GM23338 (cell line): ENCODE measurements at regions not wholly inside any gene's neighbourhood (a gene's known extent, or its start where the extent isn't known, plus 50 kb on each side); places are given as distances from the start of the nearest gene placed in this dataset.
"Not testable (repeated sequence)": the region's sequence is repeated elsewhere in the genome, so short reads cannot be mapped to it uniquely, and the experiment has no call there.

Experiments
- ATAC-seq: fragments of 200-7000 bp; cut with Tn5 transposase; 3 replicates; pipeline ENCODE4 v1.9.1; 2020
- DNase-seq: peaks from one replicate; pipeline ENCODE4 v3.0.0-alpha.2; 2015; ENCODE audit warnings: low spot score
- H2AFZ ChIP-seq: fragments of 200-600 bp; sonication (generic); 2 replicates; pipeline ENCODE4 v1.8.0; 2016; ENCODE audit warnings: antibody characterized with exemption, mild to moderate bottlenecking, moderate library complexity
- H3F3A ChIP-seq: fragments of 200-600 bp; sonication (generic); replicated peaks from 2 replicates; pipeline ENCODE4 v1.8.0; 2017; ENCODE audit warnings: antibody characterized with exemption, mixed run types, low read depth
- H3K27ac ChIP-seq: fragments of 200-600 bp; sonication (generic); 2 replicates; pipeline ENCODE4 v1.6.1; 2016; ENCODE audit warnings: low read depth
- H3K27me3 ChIP-seq: fragments of 200-600 bp; sonication (generic); 2 replicates; pipeline ENCODE4 v1.8.0; 2016; ENCODE audit warnings: mild to moderate bottlenecking, mixed run types, moderate library complexity; ENCODE audit not compliant: insufficient read depth
- H3K36me3 ChIP-seq: fragments of 200-600 bp; sonication (generic); 2 replicates; pipeline ENCODE4 v1.8.0; 2016; ENCODE audit warnings: mild to moderate bottlenecking; ENCODE audit not compliant: insufficient read depth
- H3K4me1 ChIP-seq: fragments of 200-600 bp; sonication (generic); 2 replicates; pipeline ENCODE4 v1.8.0; 2016; ENCODE audit warnings: mild to moderate bottlenecking, moderate library complexity; ENCODE audit not compliant: insufficient read depth
- H3K4me2 ChIP-seq: fragments of 200-600 bp; sonication (generic); 2 replicates; pipeline ENCODE4 v1.7.1; 2017; ENCODE audit warnings: mixed run types
- H3K4me3 ChIP-seq: fragments of 200-600 bp; sonication (generic); 2 replicates; pipeline ENCODE4 v1.6.1; 2016; ENCODE audit warnings: mixed run types
- H3K79me2 ChIP-seq: fragments of 200-600 bp; sonication (generic); replicated peaks from 2 replicates; pipeline ENCODE4 v1.8.0; 2017; ENCODE audit warnings: mild to moderate bottlenecking; ENCODE audit not compliant: insufficient read depth
- H3K9me2 ChIP-seq: fragments of 200-600 bp; sonication (generic); 2 replicates; pipeline ENCODE4 v1.8.0; 2017; ENCODE audit not compliant: insufficient read depth
- H4K20me1 ChIP-seq: fragments of 200-600 bp; sonication (generic); replicated peaks from 2 replicates; pipeline ENCODE4 v1.8.0; 2017; ENCODE audit warnings: mild to moderate bottlenecking; ENCODE audit not compliant: insufficient read depth
- H3K27ac Mint-ChIP-seq: 2 replicates; pipeline ENCODE4 v1.8.0; 2020; ENCODE audit warnings: inconsistent platforms, mild to moderate bottlenecking, moderate library complexity, mixed read lengths
- H3K27me3 Mint-ChIP-seq: 3 replicates; pipeline ENCODE4 v1.8.0; 2022; ENCODE audit warnings: low read depth, mild to moderate bottlenecking, moderate library complexity, mixed read lengths, inconsistent platforms; ENCODE audit not compliant: insufficient read depth, poor library complexity
- H3K36me3 Mint-ChIP-seq: 3 replicates; pipeline ENCODE4 v1.8.0; 2021; ENCODE audit warnings: low read depth, mild to moderate bottlenecking, inconsistent platforms, moderate library complexity, mixed read lengths
- H3K4me1 Mint-ChIP-seq: 3 replicates; pipeline ENCODE4 v1.8.0; 2020; ENCODE audit warnings: mild to moderate bottlenecking, inconsistent platforms, mixed read lengths
- H3K4me3 Mint-ChIP-seq: 3 replicates; pipeline ENCODE4 v1.8.0; 2021; ENCODE audit warnings: moderate library complexity, mild to moderate bottlenecking, inconsistent platforms, mixed read lengths
- H3K9me3 Mint-ChIP-seq: 3 replicates; pipeline ENCODE4 v1.8.0; 2020; ENCODE audit warnings: moderate library complexity, mild to moderate bottlenecking, inconsistent platforms, mixed read lengths
- CREB1 ChIP-seq: fragments of 250-450 bp; sonication (Bioruptor Pico); IDR thresholded peaks from 2 replicates; pipeline ENCODE4 v1.5.0; 2020; ENCODE audit warnings: low read depth, mild to moderate bottlenecking, moderate library complexity
- CTCF ChIP-seq, 2 experiments: fragments of 200-600 bp in 1 of 2; sonication (generic) in 1 of 2; conservative IDR thresholded peaks; 2 replicates each; pipeline versions ENCODE4 v1.5.1 to v1.6.1; 2016 to 2017; ENCODE audit warnings: antibody characterized with exemption in 2 of 2, low read depth in 2 of 2, mild to moderate bottlenecking in 2 of 2, moderate library complexity in 1 of 2
- EZH2 ChIP-seq: fragments of 200-600 bp; sonication (generic); IDR thresholded peaks from one replicate; pipeline ENCODE4 v1.8.0; 2017; ENCODE audit warnings: antibody characterized with exemption, mild to moderate bottlenecking, low read depth; ENCODE audit not compliant: unreplicated experiment
- EZH2phosphoT487 ChIP-seq: fragments of 200-600 bp; sonication (generic); IDR thresholded peaks from one replicate; pipeline ENCODE4 v1.8.1; 2018; ENCODE audit warnings: antibody characterized with exemption; ENCODE audit not compliant: unreplicated experiment
- NANOG ChIP-seq: IDR thresholded peaks from 2 replicates; pipeline ENCODE4 v1.6.1; 2016; ENCODE audit warnings: antibody characterized with exemption, borderline replicate concordance
- STAT1 ChIP-seq: IDR thresholded peaks from one replicate; pipeline ENCODE4 v1.6.1; 2016; ENCODE audit warnings: antibody characterized with exemption; ENCODE audit not compliant: unreplicated experiment
- ZNF114 ChIP-seq: fragments of 250-450 bp; sonication (Bioruptor Pico); IDR thresholded peaks from 2 replicates; pipeline ENCODE4 v1.5.0; 2020; ENCODE audit warnings: mild to moderate bottlenecking, moderate library complexity
- ZNF462 ChIP-seq: fragments of 250-450 bp; sonication (Bioruptor Pico); IDR thresholded peaks from 2 replicates; pipeline ENCODE4 v1.5.0; 2020; ENCODE audit warnings: mild to moderate bottlenecking, moderate library complexity

GRCh38 chr2:82939211-82939610 lies 1519.9 kb downstream of the SUCLG1 start:
- peak overlapping the region; percentile 52; the same call in 1 of the 2 replicates for H2AFZ ChIP-seq

GRCh38 chr2:82938321-82938845 lies 1520.7 kb downstream of the SUCLG1 start:
- H3K4me3 ChIP-seq, H3K79me2 ChIP-seq, H3K27ac ChIP-seq, H3K4me2 ChIP-seq, H3K36me3 ChIP-seq, H2AFZ ChIP-seq, H3K4me3 Mint-ChIP-seq, H4K20me1 ChIP-seq, H3K9me2 ChIP-seq, H3K36me3 Mint-ChIP-seq, H3K27me3 Mint-ChIP-seq, H3F3A ChIP-seq, H3K27me3 ChIP-seq, H3K9me3 Mint-ChIP-seq, ATAC-seq, DNase-seq, H3K27ac Mint-ChIP-seq: not testable (repeated sequence)
- H3K4me1 ChIP-seq = peaks cover 11% of the 10 kb centered on the region; the same call in 1 of the 2 replicates
- H3K4me1 Mint-ChIP-seq = peaks cover 10% of the 10 kb centered on the region; the same call in 2 of the 3 replicates

More at GRCh38 chr2:82939211-82939610, 1519.9 kb downstream of the SUCLG1 start:
- H3K36me3 Mint-ChIP-seq = peaks cover 5% of the 10 kb centered on the region; the same call in 2 of the 3 replicates
- H3K4me3 Mint-ChIP-seq = no peak overlapping the region
- DNase-seq = no peak
- Histone ChIP-seq H4K20me1 (no peaks in the 10 kb centered on the region), H3K79me2 (no peaks in the 10 kb centered on the region), H3K4me1 (peaks cover 12% of the 10 kb centered on the region; the same call in 1 of the 2 replicates), H3K36me3 (no peaks in the 10 kb centered on the region), H3K4me3 (no peak overlapping the region), H3K4me2 (no peak overlapping the region), H3F3A (no peaks in the 10 kb centered on the region), H3K27me3 (no peaks in the 10 kb centered on the region), H3K9me2 (0 out of 2 replicates have a peak, but pooled peaks cover 2% of the 10 kb centered on the region), H3K27ac (no peak overlapping the region)
- no peaks in the 10 kb centered on the region for H3K27me3 Mint-ChIP-seq
- TF ChIP-seq NANOG (no peak), EZH2 (no peak), CTCF (conservative IDR thresholded peaks at IDR 0.05; ENCODE audit: low read depth in 2 of 2) (no peak), CREB1 (no peak), EZH2phosphoT487 (no peak)
- ATAC-seq = no peak
- H3K4me1 Mint-ChIP-seq = peaks cover 10% of the 10 kb centered on the region; the same call in 2 of the 3 replicates
- H3K9me3 Mint-ChIP-seq = no peaks in the 10 kb centered on the region; the same call in 2 of the 3 replicates
- H3K27ac Mint-ChIP-seq = no peak overlapping the region

- Mint-ChIP-seq H3K27me3 (no peaks in the 10 kb centered on the region), H3K36me3 (no peaks in the 10 kb centered on the region), H3K27ac (no peak overlapping the region), H3K4me3 (no peak overlapping the region), H3K4me1 (no peaks in the 10 kb centered on the region), H3K9me3 (peaks cover 2% of the 10 kb centered on the region; the same call in 1 of the 3 replicates)
- H3K9me2 ChIP-seq = no peaks in the 10 kb centered on the region
- H3K4me1 ChIP-seq = no peaks in the 10 kb centered on the region
- no peaks in the 10 kb centered on the region for H3F3A ChIP-seq
- H4K20me1 ChIP-seq = no peaks in the 10 kb centered on the region
- no peak for DNase-seq
- H3K36me3 ChIP-seq = no peaks in the 10 kb centered on the region
- H3K4me3 ChIP-seq = no peak overlapping the region
- no peak overlapping the region for H3K27ac ChIP-seq
- no peak overlapping the region for H3K4me2 ChIP-seq
- H3K79me2 ChIP-seq = no peaks in the 10 kb centered on the region
- no peaks in the 10 kb centered on the region for H3K27me3 ChIP-seq
- H2AFZ ChIP-seq = no peak overlapping the region
- no peak for ATAC-seq
- TF ChIP-seq ZNF462 (CRISPR knock-in tag) (no peak), ZNF114 (CRISPR knock-in tag) (no peak), NANOG (no peak), STAT1 (no peak)
These were observed 1545.5 kb downstream of the SUCLG1 start for GRCh38 chr2:82913566-82913965.
